K562 (cell line): ENCODE measurements at regions not wholly inside any gene's neighbourhood (a gene's known extent, or its start where the extent isn't known, plus 50 kb on each side); places are given as distances from the start of the nearest gene placed in this dataset.

Experiments used
- ATAC-seq: fragments of 200-7000 bp; cut with Tn5 transposase; 3 replicates; pipeline ENCODE4 v1.9.1; 2020; ENCODE audit warnings: moderate library complexity
- BruUV-seq: library from RNA; stranded (reverse); fragments of 400-500 nt; replicated peaks from 2 replicates; lab custom pipeline; 2021; lab: Mats Ljungman, UMichigan
- CTCF ChIA-PET: fragments of 300-600 bp; formaldehyde crosslinking; extraction: SDS; loops from one replicate; lab custom pipeline; 2021; ENCODE audit warnings: low intra/inter-chr PET ratio; lab: Yijun Ruan, JAX
- POLR2A ChIA-PET: fragments of 300-600, 350-650 bp; sonication (Branson Sonifier 250); formaldehyde crosslinking; extraction: SDS; loops from one replicate; lab custom pipeline; 2021; ENCODE audit warnings: antibody characterized with exemption, inconsistent platforms; lab: Yijun Ruan, JAX
- DNase-seq, 4 experiments: peaks; one replicate each; pipeline versions ENCODE4 v3.0.0 to v3.0.0-alpha.2; 2011 to 2018; ENCODE audit warnings: low spot score in 3 of 4, mixed read lengths in 3 of 4; ENCODE audit errors: extremely low read depth in 1 of 4
- FAIRE-seq: peaks from 2 replicates; lab custom pipeline; 2011; peaks lifted over from hg19 to GRCh38; lab: Jason Lieb, UNC
- H2AFZ ChIP-seq: 2 replicates; pipeline ENCODE4 v1.6.0; 2011; ENCODE audit warnings: low read depth, low read length, control low read depth, inconsistent platforms
- H3K27ac ChIP-seq: fragments of 200-600 bp; 3 replicates; pipeline ENCODE4 v1.8.0; 2011; ENCODE audit warnings: low read depth, mild to moderate bottlenecking, control low read depth, inconsistent platforms, low read length, moderate library complexity, mixed read lengths; ENCODE audit errors: extremely low read depth
- H3K27me3 ChIP-seq, 2 experiments: fragments of 300-600 bp in 1 of 2; 2 replicates in 1 of 2; 3 replicates in 1 of 2; pipeline versions ENCODE4 v1.6.0 to v1.8.0; 2011; ENCODE audit warnings: inconsistent platforms in 2 of 2, low read length in 2 of 2, mild to moderate bottlenecking in 1 of 2, mixed read lengths in 1 of 2, moderate library complexity in 1 of 2; ENCODE audit not compliant: control insufficient read depth in 2 of 2, insufficient read depth in 2 of 2
- H3K36me3 ChIP-seq: fragments of 300-600 bp; 3 replicates; pipeline ENCODE4 v1.8.0; 2011; ENCODE audit warnings: mild to moderate bottlenecking, low read length, inconsistent platforms; ENCODE audit not compliant: control insufficient read depth, insufficient read depth
- H3K4me1 ChIP-seq, 2 experiments: fragments of 200-600 bp in 1 of 2; replicated peaks in 1 of 2; 2 replicates in 1 of 2; 3 replicates in 1 of 2; pipeline versions ENCODE4 v1.5.1 to v1.8.0; 2011; ENCODE audit warnings: inconsistent platforms in 2 of 2, low read length in 2 of 2, mild to moderate bottlenecking in 1 of 2, mixed read lengths in 1 of 2, moderate library complexity in 1 of 2; ENCODE audit not compliant: control insufficient read depth in 2 of 2, insufficient read depth in 2 of 2
- H3K4me2 ChIP-seq: 2 replicates; pipeline ENCODE4 v1.6.1; 2011; ENCODE audit warnings: low read length, control low read depth, inconsistent platforms, mixed read lengths; ENCODE audit not compliant: insufficient read depth
- H3K4me3 ChIP-seq: fragments of 200-600 bp; sonication (generic), shearing (Covaris generic); 2 replicates; pipeline ENCODE4 v1.5.1; 2016; ENCODE audit warnings: control low read depth, inconsistent platforms
- H3K79me2 ChIP-seq: fragments of 200-600 bp; 3 replicates; pipeline ENCODE4 v1.8.0; 2011; ENCODE audit warnings: low read length, inconsistent platforms; ENCODE audit not compliant: control insufficient read depth, insufficient read depth
- H3K9ac ChIP-seq, 2 experiments: 2 replicates each; pipeline versions ENCODE4 v1.6.0 to v1.6.1; 2011; ENCODE audit warnings: low read depth in 2 of 2, low read length in 2 of 2, control low read depth in 1 of 2, inconsistent platforms in 1 of 2, mild to moderate bottlenecking in 1 of 2, mixed read lengths in 1 of 2; ENCODE audit not compliant: insufficient read depth in 1 of 2
- H3K9me1 ChIP-seq: one replicate; pipeline ENCODE4 v1.6.0; 2011; ENCODE audit warnings: inconsistent platforms, mild to moderate bottlenecking, low read length, moderate library complexity; ENCODE audit not compliant: control insufficient read depth, insufficient read depth
- H3K9me3 ChIP-seq: replicated peaks from 2 replicates; pipeline ENCODE4 v1.5.1; 2011; ENCODE audit warnings: low read depth, low read length, inconsistent platforms; ENCODE audit not compliant: control insufficient read depth, insufficient read depth
- H4K20me1 ChIP-seq: replicated peaks from 2 replicates; pipeline ENCODE4 v1.6.1; 2011; ENCODE audit warnings: low read length, inconsistent platforms, mixed read lengths; ENCODE audit not compliant: control insufficient read depth, insufficient read depth
- ARID2 ChIP-seq: fragments of 450-650 bp; IDR thresholded peaks from 2 replicates; pipeline ENCODE4 v1.6.1; 2017; ENCODE audit warnings: antibody characterized with exemption, mild to moderate bottlenecking
- CREB3 ChIP-seq: fragments of 450-650 bp; conservative IDR thresholded peaks from 2 replicates; pipeline ENCODE4 v1.6.1; 2016; ENCODE audit warnings: missing genetic modification characterization, low read depth, mild to moderate bottlenecking, missing compliant biosample characterization, moderate library complexity
- EWSR1 ChIP-seq: fragments of 450-650 bp; IDR thresholded peaks from 2 replicates; pipeline ENCODE4 v1.6.1; 2018; ENCODE audit warnings: borderline replicate concordance, mild to moderate bottlenecking, low read depth, moderate library complexity; ENCODE audit not compliant: partially characterized antibody
- JUNB ChIP-seq: fragments of 450-650 bp; formaldehyde crosslinking; conservative IDR thresholded peaks from 2 replicates; pipeline ENCODE4 v1.4.0; 2020; ENCODE audit warnings: mild to moderate bottlenecking
- WGBS: fragments of 100-300 bp; shearing (Covaris generic); methylation state at CpG from one replicate; pipeline ENCODE4 v1.1.6; 2016; ENCODE audit warnings: low coverage, mixed read lengths; ENCODE audit not compliant: insufficient coverage; ENCODE audit errors: missing lambda C conversion rate; 5-methylcytosine and 5-hydroxymethylcytosine counted together
- in situ Hi-C: fragments of 300-500 bp; cut with MboI; formaldehyde crosslinking; loops from 4 replicates; pipeline ENCODE4 v1.15.0; 2018; ENCODE audit warnings: inconsistent platforms, mixed read lengths
- intact Hi-C: fragments of 100-400 bp; cut with micrococcal nuclease; formaldehyde crosslinking; loops from 2 replicates; pipeline ENCODE4 v1.14.2; 2022
- TF ChIP-seq, protein P1 (sequence below): sonication (generic); formaldehyde crosslinking; IDR thresholded peaks from 2 replicates; pipeline ENCODE4 v1.8.1; 2023; ENCODE audit warnings: mild to moderate bottlenecking, missing genetic modification reagents, moderate library complexity

GRCh38 chr1:73887412-73887811 lies 310.6 kb downstream of the LRRIQ3 start:
- CTCF ChIA-PET = no interaction called here
- intact Hi-C loops = no loop called here
- Histone ChIP-seq H3K9ac (no peak overlapping the region), H3K4me2 (no peak overlapping the region), H2AFZ (no peak overlapping the region), H3K27ac (no peak overlapping the region), H3K4me1 (no peaks in the 10 kb centered on the region), H3K9me1 (no peaks in the 10 kb centered on the region), H3K27me3 (no peaks in the 10 kb centered on the region), H3K79me2 (no peaks in the 10 kb centered on the region), H3K36me3 (no peaks in the 10 kb centered on the region), H4K20me1 (no peaks in the 10 kb centered on the region), H3K9me3 (no peaks in the 10 kb centered on the region)
- POLR2A ChIA-PET = no interaction called here
- no TSS peak for BruUV-seq
- no peak for FAIRE-seq
- in situ Hi-C loops = no loop called here
- no peak for ATAC-seq
- 3% methylated on average over 3 of the region's 3 CpGs for WGBS
- TF ChIP-seq, protein P1, sequence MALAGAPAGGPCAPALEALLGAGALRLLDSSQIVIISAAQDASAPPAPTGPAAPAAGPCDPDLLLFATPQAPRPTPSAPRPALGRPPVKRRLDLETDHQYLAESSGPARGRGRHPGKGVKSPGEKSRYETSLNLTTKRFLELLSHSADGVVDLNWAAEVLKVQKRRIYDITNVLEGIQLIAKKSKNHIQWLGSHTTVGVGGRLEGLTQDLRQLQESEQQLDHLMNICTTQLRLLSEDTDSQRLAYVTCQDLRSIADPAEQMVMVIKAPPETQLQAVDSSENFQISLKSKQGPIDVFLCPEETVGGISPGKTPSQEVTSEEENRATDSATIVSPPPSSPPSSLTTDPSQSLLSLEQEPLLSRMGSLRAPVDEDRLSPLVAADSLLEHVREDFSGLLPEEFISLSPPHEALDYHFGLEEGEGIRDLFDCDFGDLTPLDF = no peak
- TF ChIP-seq CREB3 (tag) (no peak), EWSR1 (no peak), ARID2 (no peak), JUNB (CRISPR knock-in tag) (no peak)
- TF ChIP-seq, all 486 proteins: peak for 0
- no peak for DNase-seq
- no peak overlapping the region for H3K4me3 ChIP-seq
